Progenitor cell of endocrine pancreas (in vitro differentiated cells): ENCODE measurements at regions not wholly inside any gene's neighbourhood (a gene's known extent, or its start where the extent isn't known, plus 50 kb on each side); places are given as distances from the start of the nearest gene placed in this dataset.

Source experiments
- DNase-seq: peaks from one replicate; pipeline ENCODE4 v3.0.0; 2021; ENCODE audit warnings: low spot score; ENCODE audit not compliant: unreplicated experiment
- H3K27ac Mint-ChIP-seq: 2 replicates; pipeline ENCODE4 v1.8.0; 2021; ENCODE audit warnings: mild to moderate bottlenecking, moderate library complexity, mixed read lengths
- H3K27me3 Mint-ChIP-seq: 2 replicates; pipeline ENCODE4 v1.8.0; 2021; ENCODE audit warnings: mixed read lengths
- H3K36me3 Mint-ChIP-seq: 2 replicates; pipeline ENCODE4 v1.8.0; 2022; ENCODE audit warnings: mixed read lengths; ENCODE audit not compliant: insufficient read depth
- H3K4me1 Mint-ChIP-seq: 2 replicates; pipeline ENCODE4 v1.8.0; 2021; ENCODE audit warnings: low read depth, mixed read lengths
- H3K4me3 Mint-ChIP-seq: 2 replicates; pipeline ENCODE4 v1.8.0; 2021; ENCODE audit warnings: low read depth, mild to moderate bottlenecking, moderate library complexity, mixed read lengths
- H3K9me3 Mint-ChIP-seq: 2 replicates; pipeline ENCODE4 v1.8.0; 2021; ENCODE audit warnings: low read depth, mixed read lengths
- TF ChIP-seq, protein P1 (sequence below): fragments of 200-600 bp; sonication (generic); IDR thresholded peaks from one replicate; pipeline ENCODE4 v1.5.0; 2021; ENCODE audit warnings: antibody characterized with exemption, mild to moderate bottlenecking; ENCODE audit not compliant: unreplicated experiment

DNA sequence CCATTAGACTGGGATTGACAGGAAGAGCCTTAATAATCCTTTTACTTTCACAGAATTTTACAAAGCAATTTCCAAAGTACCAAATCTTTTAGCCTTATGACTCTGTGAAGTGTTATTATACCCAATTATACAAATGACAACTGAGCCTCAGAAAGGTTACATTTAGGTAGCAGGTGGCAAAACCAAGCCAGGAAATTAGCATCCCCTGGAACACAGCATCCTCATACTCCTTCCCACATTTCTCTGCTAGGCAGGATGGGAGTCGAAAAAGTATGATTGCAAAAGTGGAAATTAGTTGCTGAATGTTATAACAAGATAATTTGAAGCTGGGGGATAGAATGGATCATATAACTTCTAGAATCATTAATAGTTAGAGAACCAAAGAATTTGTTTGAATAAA lies 359.7 kb upstream of the PDGFD start:
- H3K36me3 Mint-ChIP-seq: no peaks in the 10 kb centered on the region
- H3K9me3 Mint-ChIP-seq: no peaks in the 10 kb centered on the region
- no peak overlapping the region for H3K4me3 Mint-ChIP-seq
- TF ChIP-seq, protein P1, sequence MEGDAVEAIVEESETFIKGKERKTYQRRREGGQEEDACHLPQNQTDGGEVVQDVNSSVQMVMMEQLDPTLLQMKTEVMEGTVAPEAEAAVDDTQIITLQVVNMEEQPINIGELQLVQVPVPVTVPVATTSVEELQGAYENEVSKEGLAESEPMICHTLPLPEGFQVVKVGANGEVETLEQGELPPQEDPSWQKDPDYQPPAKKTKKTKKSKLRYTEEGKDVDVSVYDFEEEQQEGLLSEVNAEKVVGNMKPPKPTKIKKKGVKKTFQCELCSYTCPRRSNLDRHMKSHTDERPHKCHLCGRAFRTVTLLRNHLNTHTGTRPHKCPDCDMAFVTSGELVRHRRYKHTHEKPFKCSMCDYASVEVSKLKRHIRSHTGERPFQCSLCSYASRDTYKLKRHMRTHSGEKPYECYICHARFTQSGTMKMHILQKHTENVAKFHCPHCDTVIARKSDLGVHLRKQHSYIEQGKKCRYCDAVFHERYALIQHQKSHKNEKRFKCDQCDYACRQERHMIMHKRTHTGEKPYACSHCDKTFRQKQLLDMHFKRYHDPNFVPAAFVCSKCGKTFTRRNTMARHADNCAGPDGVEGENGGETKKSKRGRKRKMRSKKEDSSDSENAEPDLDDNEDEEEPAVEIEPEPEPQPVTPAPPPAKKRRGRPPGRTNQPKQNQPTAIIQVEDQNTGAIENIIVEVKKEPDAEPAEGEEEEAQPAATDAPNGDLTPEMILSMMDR: no peak
- H3K4me1 Mint-ChIP-seq: no peaks in the 10 kb centered on the region
- H3K27me3 Mint-ChIP-seq: no peaks in the 10 kb centered on the region
- no peak overlapping the region for H3K27ac Mint-ChIP-seq
- no peak for DNase-seq

DNA sequence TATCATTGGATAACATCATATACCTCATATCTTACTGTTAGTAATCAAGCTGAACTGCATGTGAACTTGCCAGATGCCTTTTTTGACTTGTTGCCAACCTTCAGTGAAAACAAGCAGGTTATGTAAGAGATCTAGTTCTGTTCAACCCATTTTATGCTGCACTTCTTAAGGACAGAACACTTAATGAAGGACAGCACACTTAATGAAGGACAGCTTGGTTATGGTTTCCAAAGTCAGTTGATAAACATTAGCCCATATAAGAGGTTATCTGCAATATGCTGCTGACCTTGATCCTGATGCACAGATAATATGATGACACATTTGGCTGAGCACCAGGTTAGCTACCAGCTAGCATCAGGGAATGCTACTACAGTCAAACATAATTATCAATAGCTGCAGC lies 358.7 kb upstream of the PDGFD start:
- DNase-seq: no peak
- Mint-ChIP-seq H3K36me3 (no peaks in the 10 kb centered on the region), H3K4me1 (no peaks in the 10 kb centered on the region), H3K27me3 (no peaks in the 10 kb centered on the region), H3K4me3 (no peak overlapping the region), H3K27ac (no peak overlapping the region), H3K9me3 (no peaks in the 10 kb centered on the region)
- TF ChIP-seq, protein P1: no peak

GRCh38 chr11:104522123-104522522 lies 358.2 kb upstream of the PDGFD start:
- no peak overlapping the region for H3K4me3 Mint-ChIP-seq

DNA sequence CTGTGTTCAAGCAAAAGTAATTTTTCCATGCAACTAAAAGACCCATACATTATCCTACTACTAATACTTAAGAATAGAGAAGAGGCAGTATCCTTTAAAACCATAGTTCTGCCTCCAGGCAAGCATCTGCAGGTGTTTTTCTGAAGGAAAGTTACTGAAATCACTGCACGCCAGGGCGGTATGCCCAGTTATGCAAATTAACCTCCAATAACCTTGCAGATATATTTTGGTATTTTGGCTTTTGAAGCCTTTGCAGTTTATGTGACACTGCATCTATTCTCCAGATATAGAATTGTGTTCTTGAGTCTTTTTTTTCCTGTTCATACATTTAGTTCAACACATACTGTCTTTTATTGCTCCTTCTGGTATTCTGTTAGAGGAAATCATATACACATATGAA lies 346.2 kb upstream of the PDGFD start:
- H3K36me3 Mint-ChIP-seq: no peaks in the 10 kb centered on the region

More at GRCh38 chr11:104522123-104522522, 358.2 kb upstream of the PDGFD start:
- TF ChIP-seq, protein P1: no peak
- Mint-ChIP-seq H3K9me3 (no peaks in the 10 kb centered on the region), H3K36me3 (no peaks in the 10 kb centered on the region), H3K27ac (no peak overlapping the region), H3K4me1 (no peaks in the 10 kb centered on the region), H3K27me3 (no peaks in the 10 kb centered on the region)
- DNase-seq: no peak

DNA sequence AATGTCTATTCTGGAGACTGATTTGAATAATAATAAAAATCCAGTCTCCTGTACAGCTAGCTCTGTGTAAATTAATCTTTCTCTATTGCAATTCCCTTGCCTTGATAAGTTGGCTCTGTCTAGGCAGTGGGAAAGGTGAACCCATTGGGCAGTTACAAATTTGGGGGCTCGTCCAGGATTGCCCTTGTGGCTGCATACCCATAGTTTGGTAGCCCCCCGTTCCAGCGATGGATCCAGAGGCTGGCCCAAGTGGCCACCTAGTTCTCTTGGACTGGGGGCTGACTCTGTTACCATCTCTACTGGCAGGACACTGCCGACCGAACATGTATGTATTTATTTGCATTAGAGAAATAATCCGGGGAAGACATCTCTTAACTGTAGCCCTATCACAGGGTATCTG lies 326.2 kb upstream of the PDGFD start:
- no peaks in the 10 kb centered on the region for H3K4me1 Mint-ChIP-seq
- H3K36me3 Mint-ChIP-seq: peaks cover 2% of the 10 kb centered on the region
- TF ChIP-seq, protein P1: no peak
- DNase-seq: no peak
- H3K4me3 Mint-ChIP-seq: no peak overlapping the region
- H3K27ac Mint-ChIP-seq: no peak overlapping the region
- no peaks in the 10 kb centered on the region for H3K27me3 Mint-ChIP-seq
- peaks cover 25% of the 10 kb centered on the region for H3K9me3 Mint-ChIP-seq

More for the DNA sequence above, 346.2 kb upstream of the PDGFD start:
- Mint-ChIP-seq H3K4me1 (no peaks in the 10 kb centered on the region), H3K27ac (no peak overlapping the region), H3K4me3 (no peak overlapping the region), H3K9me3 (no peaks in the 10 kb centered on the region), H3K27me3 (no peaks in the 10 kb centered on the region)
- TF ChIP-seq, protein P1: no peak
- no peak for DNase-seq

DNA sequence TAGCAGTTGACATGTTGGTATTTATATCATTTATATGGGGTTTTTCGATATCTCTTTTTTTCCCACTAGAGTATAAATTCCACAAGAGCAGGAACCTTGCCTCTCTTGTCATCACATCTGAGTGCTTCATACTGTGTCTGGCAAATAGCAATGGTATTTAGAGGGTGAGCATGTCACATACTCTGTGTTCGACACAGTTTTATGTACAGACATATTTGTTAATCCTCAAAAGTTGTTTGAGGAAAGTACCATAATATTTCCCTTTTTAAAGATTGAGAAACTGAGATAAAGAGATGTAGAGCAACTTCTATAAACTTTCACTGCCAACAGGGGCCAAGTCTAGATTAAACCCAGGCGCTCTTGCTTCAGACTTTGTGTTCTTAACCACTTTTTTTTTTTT lies 324.6 kb upstream of the PDGFD start:
- DNase-seq: no peak
- Mint-ChIP-seq H3K4me3 (no peak overlapping the region), H3K4me1 (no peaks in the 10 kb centered on the region), H3K27ac (no peak overlapping the region), H3K36me3 (peaks cover 2% of the 10 kb centered on the region), H3K27me3 (no peaks in the 10 kb centered on the region), H3K9me3 (peaks cover 21% of the 10 kb centered on the region)
- TF ChIP-seq, protein P1: no peak
